HCT116 (cell line): ENCODE measurements at regions not wholly inside any gene's neighbourhood (a gene's known extent, or its start where the extent isn't known, plus 50 kb on each side); places are given as distances from the start of the nearest gene placed in this dataset.

Experiments
- ATAC-seq: fragments of 200-7000 bp; cut with Tn5 transposase; 2 replicates; pipeline ENCODE4 v1.9.1; 2020; ENCODE audit warnings: mild to moderate bottlenecking, moderate library complexity
- BruUV-seq: library from RNA; stranded (reverse); fragments of 400-500 nt; replicated peaks from 2 replicates; lab custom pipeline; 2021; lab: Mats Ljungman, UMichigan
- CTCF ChIA-PET: fragments of 300-600 bp; sonication (Branson Sonifier 250); formaldehyde crosslinking; loops from one replicate; lab custom pipeline; 2021; ENCODE audit warnings: antibody characterized with exemption; lab: Charles Lee
- POLR2A ChIA-PET: fragments of 300-600, 350-600 bp; sonication (Branson Sonifier 250); formaldehyde crosslinking; loops from one replicate; lab custom pipeline; 2021; ENCODE audit warnings: antibody characterized with exemption; lab: Charles Lee
- RAD21 ChIA-PET, 2 experiments: fragments of 300-600 bp; sonication (Branson Sonifier 250); formaldehyde crosslinking; loops; one replicate each; lab custom pipeline; 2023; ENCODE audit warnings: low total read pairs in 2 of 2; ENCODE audit not compliant: uncharacterized antibody in 2 of 2, unreplicated experiment in 2 of 2, low non-redundant PET in 1 of 2; lab: Charles Lee
- DNase-seq: peaks from one replicate; pipeline ENCODE4 v3.0.0-alpha.2; 2010; ENCODE audit warnings: low read depth, low spot score
- H2AFZ ChIP-seq: fragments of 200-600 bp; shearing (Covaris generic), sonication (generic); 2 replicates; pipeline ENCODE4 v1.6.1; 2017; ENCODE audit warnings: low read depth, mixed run types, mixed read lengths, antibody characterized with exemption, low read length; ENCODE audit not compliant: poor library complexity, severe bottlenecking
- H3K27ac ChIP-seq: 2 replicates; pipeline ENCODE4 v1.5.1; 2012; ENCODE audit warnings: low read depth, low read length
- H3K27me3 ChIP-seq: fragments of 200-600 bp; sonication (generic); 2 replicates; pipeline ENCODE4 v1.6.1; 2016; ENCODE audit warnings: mixed run types, low read length, mixed read lengths; ENCODE audit not compliant: insufficient read depth
- H3K36me3 ChIP-seq, 2 experiments: fragments of 200-500 bp in 1 of 2; fragments of 200-600 bp in 1 of 2; sonication (Bioruptor generic) in 1 of 2; sonication (generic) in 1 of 2; 2 replicates each; pipeline versions ENCODE4 v1.5.1 to v1.6.1; 2014 to 2016; ENCODE audit warnings: low read length in 2 of 2, inconsistent platforms in 1 of 2, mixed read lengths in 1 of 2, mixed run types in 1 of 2; ENCODE audit not compliant: insufficient read depth in 2 of 2, control insufficient read depth in 1 of 2
- H3K4me1 ChIP-seq, 2 experiments: fragments of 200-600 bp in 1 of 2; sonication (generic) in 1 of 2; 2 replicates each; pipeline versions ENCODE4 v1.5.1 to v1.6.1; 2012 to 2017; ENCODE audit warnings: low read length in 2 of 2, inconsistent platforms in 1 of 2, mild to moderate bottlenecking in 1 of 2, mixed read lengths in 1 of 2, mixed run types in 1 of 2, moderate library complexity in 1 of 2; ENCODE audit not compliant: insufficient read depth in 2 of 2, control insufficient read depth in 1 of 2
- H3K4me2 ChIP-seq: fragments of 200-600 bp; sonication (generic); 2 replicates; pipeline ENCODE4 v1.6.1; 2017; ENCODE audit warnings: mixed run types, low read length, mixed read lengths
- H3K4me3 ChIP-seq, 2 experiments: fragments of 200-600 bp in 1 of 2; sonication (generic) in 1 of 2; replicated peaks in 1 of 2; 2 replicates each; pipeline ENCODE4 v1.5.1; 2011 to 2016; ENCODE audit warnings: low read length in 2 of 2, control low read depth in 1 of 2, low read depth in 1 of 2, mild to moderate bottlenecking in 1 of 2, mixed read lengths in 1 of 2, mixed run types in 1 of 2
- H3K79me2 ChIP-seq: fragments of 200-600 bp; sonication (generic); 2 replicates; pipeline ENCODE4 v1.6.1; 2017; ENCODE audit warnings: mild to moderate bottlenecking, mixed run types, low read length, moderate library complexity, mixed read lengths; ENCODE audit not compliant: insufficient read depth
- H3K9ac ChIP-seq: fragments of 200-600 bp; sonication (generic); 2 replicates; pipeline ENCODE4 v1.6.1; 2016; ENCODE audit warnings: low read length, mixed read lengths
- H3K9me2 ChIP-seq: fragments of 200-600 bp; sonication (generic), shearing (Covaris generic); 2 replicates; pipeline ENCODE4 v1.6.1; 2017; ENCODE audit warnings: mixed run types, mild to moderate bottlenecking, moderate library complexity; ENCODE audit not compliant: insufficient read depth
- H3K9me3 ChIP-seq, 2 experiments: fragments of 200-500 bp in 1 of 2; fragments of 200-600 bp in 1 of 2; sonication (Bioruptor generic) in 1 of 2; sonication (generic) in 1 of 2; 2 replicates each; pipeline ENCODE4 v1.6.1; 2014 to 2017; ENCODE audit warnings: low read length in 2 of 2, mixed read lengths in 2 of 2, inconsistent platforms in 1 of 2, low read depth in 1 of 2, mild to moderate bottlenecking in 1 of 2, mixed run types in 1 of 2, moderate library complexity in 1 of 2; ENCODE audit not compliant: control insufficient read depth in 1 of 2, insufficient read depth in 1 of 2
- H4K20me1 ChIP-seq: fragments of 200-600 bp; sonication (generic), shearing (Covaris generic); 2 replicates; pipeline ENCODE4 v1.6.1; 2017; ENCODE audit warnings: mixed run types, mild to moderate bottlenecking, moderate library complexity; ENCODE audit not compliant: insufficient read depth
- ATF3 ChIP-seq: IDR thresholded peaks from 2 replicates; pipeline ENCODE4 v1.6.1; 2012
- CBX3 ChIP-seq: IDR thresholded peaks from 2 replicates; pipeline ENCODE4 v1.6.1; 2012; ENCODE audit warnings: low read depth
- CEBPB ChIP-seq: IDR thresholded peaks from 2 replicates; pipeline ENCODE4 v1.6.1; 2012; ENCODE audit warnings: low read depth
- EGR1 ChIP-seq: IDR thresholded peaks from 2 replicates; pipeline ENCODE4 v1.6.1; 2012; ENCODE audit warnings: low read depth
- ELF1 ChIP-seq: IDR thresholded peaks from 2 replicates; pipeline ENCODE4 v1.6.1; 2012; ENCODE audit warnings: low read depth, borderline replicate concordance
- EZH2 ChIP-seq: fragments of 200-600 bp; sonication (generic); IDR thresholded peaks from 2 replicates; pipeline ENCODE4 v1.6.1; 2017; ENCODE audit warnings: antibody characterized with exemption, mixed run types
- EZH2phosphoT487 ChIP-seq: fragments of 200-600 bp; IDR thresholded peaks from 2 replicates; pipeline ENCODE4 v1.6.1; 2018; ENCODE audit warnings: antibody characterized with exemption, borderline replicate concordance
- FOSL1 ChIP-seq: IDR thresholded peaks from 2 replicates; pipeline ENCODE4 v1.6.1; 2012; ENCODE audit warnings: low read depth
- JUND ChIP-seq: IDR thresholded peaks from 2 replicates; pipeline ENCODE4 v1.6.1; 2012
- POLR2AphosphoS5 ChIP-seq: IDR thresholded peaks from 2 replicates; pipeline ENCODE4 v1.6.1; 2011; ENCODE audit warnings: mild to moderate bottlenecking, low read depth, low read length, moderate library complexity
- RAD21 ChIP-seq: IDR thresholded peaks from 2 replicates; pipeline ENCODE4 v1.6.1; 2012; ENCODE audit warnings: low read depth, mild to moderate bottlenecking
- SIN3A ChIP-seq: IDR thresholded peaks from 2 replicates; pipeline ENCODE4 v1.6.1; 2012; ENCODE audit warnings: low read depth
- SP1 ChIP-seq: IDR thresholded peaks from 2 replicates; pipeline ENCODE4 v1.6.1; 2012; ENCODE audit warnings: low read depth
- SRF ChIP-seq: IDR thresholded peaks from 2 replicates; pipeline ENCODE4 v1.6.1; 2012; ENCODE audit warnings: low read depth
- TCF7L2 ChIP-seq: IDR thresholded peaks from 2 replicates; pipeline ENCODE4 v1.7.0; 2011; ENCODE audit warnings: borderline replicate concordance, inconsistent platforms; ENCODE audit not compliant: insufficient read depth, insufficient read length; ENCODE audit errors: extremely low read depth
- ZFX ChIP-seq: fragments of 450-650 bp; IDR thresholded peaks from 2 replicates; pipeline ENCODE4 v1.6.1; 2017
- ZNF274 ChIP-seq: fragments of 200-500 bp; sonication (Bioruptor generic); IDR thresholded peaks from 2 replicates; pipeline ENCODE4 v1.6.1; 2014; ENCODE audit warnings: mild to moderate bottlenecking, low read depth, low read length, inconsistent platforms
- intact Hi-C: fragments of 100-400 bp; cut with micrococcal nuclease; formaldehyde crosslinking; loops from 2 replicates; pipeline ENCODE4 v1.10.0; 2022
- TF ChIP-seq, protein P1 (sequence below): IDR thresholded peaks from 2 replicates; pipeline ENCODE4 v1.6.1; 2012

GRCh38 chr6:26172608-26172968 lies 85.4 kb downstream of the HFE start:
- peaks cover 14 to 34% of the 10 kb centered on the region in 2 experiments for H3K4me1 ChIP-seq
- no peak overlapping the region for H2AFZ ChIP-seq
- no peak for DNase-seq
- no peaks in the 10 kb centered on the region for H4K20me1 ChIP-seq
- intact Hi-C loops = loop anchor here (5.0 to 10.0 kb wide), 2 partner anchors 155 to 362 kb away; partner anchors contain the start of gene HMGN4
- peaks cover 15% of the 10 kb centered on the region for H3K79me2 ChIP-seq
- RAD21 ChIA-PET = no interaction called here
- H3K9me3 ChIP-seq = no peaks in the 10 kb centered on the region
- H3K4me2 ChIP-seq = peak overlapping the region; percentile 81
- peak overlapping the region; percentile 94 for H3K9ac ChIP-seq
- peak overlapping the region; percentile 84 for H3K27ac ChIP-seq
- H3K27me3 ChIP-seq = no peaks in the 10 kb centered on the region
- peak; percentile 26 for ATAC-seq
- H3K36me3 ChIP-seq = no peaks in the 10 kb centered on the region
- CTCF ChIA-PET = interaction anchor here (0.7 to 2.0 kb wide), 6 partner anchors 14 to 753 kb away, joined by 3 to 16 read pairs (median 4); a partner anchor contains a TSS
- no peaks in the 10 kb centered on the region for H3K9me2 ChIP-seq
- peak overlapping the region; percentile 71 to 92 for H3K4me3 ChIP-seq
- TF ChIP-seq CEBPB (no peak), SIN3A (no peak), POLR2AphosphoS5 (peak; percentile 34; the same call in 1 of the 2 replicates)
- POLR2A ChIA-PET = interaction anchor here (0.7 to 3.0 kb wide), 13 partner anchors 13 to 974 kb away, joined by 3 to 34 read pairs (median 4); a partner anchor contains a TSS
- TSS peak; percentile 81 for BruUV-seq

GRCh38 chr6:26173836-26174145 lies 86.6 kb downstream of the HFE start:
- Histone ChIP-seq H4K20me1 (no peaks in the 10 kb centered on the region), H3K4me3 (peak overlapping the region; percentile 10 to 12; a peak in 3 of 4 replicates), H3K27ac (peak overlapping the region; percentile 84), H3K4me1 (peaks cover 14 to 34% of the 10 kb centered on the region in 2 experiments), H2AFZ (no peak overlapping the region), H3K4me2 (peak overlapping the region; percentile 81), H3K79me2 (peaks cover 15% of the 10 kb centered on the region), H3K9me2 (no peaks in the 10 kb centered on the region), H3K9me3 (no peaks in the 10 kb centered on the region), H3K36me3 (no peaks in the 10 kb centered on the region), H3K9ac (no peak overlapping the region)
- no peak for ATAC-seq
- no peak for DNase-seq
- no TSS peak for BruUV-seq
- CTCF ChIA-PET = interaction anchor here (0.9 to 2.0 kb wide), 4 partner anchors 23 to 422 kb away, joined by 3 to 16 read pairs (median 4); a partner anchor contains a TSS
- POLR2A ChIA-PET = interaction anchor here (0.6 to 3.0 kb wide), 9 partner anchors 9 to 422 kb away, joined by 3 to 34 read pairs (median 10); a partner anchor contains a TSS
- no peak for TF ChIP-seq SIN3A
- no peak for TF ChIP-seq RAD21
- TF ChIP-seq FOSL1 = no peak
- no peak for TF ChIP-seq ZFX
- no peak for TF ChIP-seq EGR1
- no peak for TF ChIP-seq JUND
- TF ChIP-seq TCF7L2 = no peak
- TF ChIP-seq EZH2phosphoT487 = no peak
- TF ChIP-seq ZNF274 = no peak
- TF ChIP-seq CBX3 = no peak
- TF ChIP-seq, protein P1, sequence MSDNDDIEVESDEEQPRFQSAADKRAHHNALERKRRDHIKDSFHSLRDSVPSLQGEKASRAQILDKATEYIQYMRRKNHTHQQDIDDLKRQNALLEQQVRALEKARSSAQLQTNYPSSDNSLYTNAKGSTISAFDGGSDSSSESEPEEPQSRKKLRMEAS = no peak
- no peak for TF ChIP-seq SRF
- no peak for TF ChIP-seq ATF3
- no peak for TF ChIP-seq SP1
- no peak for TF ChIP-seq ELF1
- TF ChIP-seq EZH2 = no peak
- TF ChIP-seq, all 23 proteins: peak for 0
- H3K27me3 ChIP-seq = no peaks in the 10 kb centered on the region
- intact Hi-C loops = loop anchor here (2.0 to 10.0 kb wide), 4 partner anchors 15 to 421 kb away; partner anchors contain the start of gene HMGN4
- RAD21 ChIA-PET = interaction anchor here in 1 of 2 experiments (0.6 kb wide), 1 partner anchor 11 kb away, joined by 3 read pairs; no protein-coding TSS in a partner anchor
